ENCODE measurements at regions not wholly inside any gene's neighbourhood (a gene's known extent, or its start where the extent isn't known, plus 50 kb on each side); places are given as distances from the start of the nearest gene placed in this dataset.

DNA sequence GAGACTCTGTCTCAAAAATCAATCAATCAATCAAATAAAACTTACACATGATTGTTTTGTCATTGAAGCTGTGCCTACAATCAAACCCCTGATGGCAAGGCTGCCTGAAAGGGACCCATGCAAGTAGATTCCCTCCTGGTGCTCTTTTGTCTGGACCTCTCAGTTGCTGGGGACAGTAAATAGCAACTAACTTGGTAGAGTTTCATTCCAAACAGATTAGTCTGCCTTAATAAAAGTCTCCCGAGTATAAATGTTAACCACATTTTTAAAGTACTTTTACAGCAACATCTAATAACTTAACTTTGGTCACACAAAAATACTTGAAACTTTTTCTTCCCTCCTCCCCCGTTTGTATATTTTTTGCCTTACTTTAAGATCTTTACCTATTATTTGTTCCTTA is 105.5 kb downstream of the FEM1C start:
- H3K4me3 ChIP-seq (ENCODE audit: low read length): no peak overlapping the region
- no peaks in the 10 kb centered on the region for H3K9me3 ChIP-seq (ENCODE audit: control insufficient read depth, insufficient read depth, low read length)
- no peak for DNase-seq (ENCODE audit: low read depth, low spot score)
- H3K36me3 ChIP-seq (ENCODE audit: control insufficient read depth, insufficient read depth, low read length): no peaks in the 10 kb centered on the region
- H3K4me1 ChIP-seq (ENCODE audit: control insufficient read depth, insufficient read depth, low read length): no peaks in the 10 kb centered on the region; the same call in 1 of the 2 replicates
- H3K27me3 ChIP-seq (ENCODE audit: control insufficient read depth, insufficient read depth, low read length): no peaks in the 10 kb centered on the region
- H3K27ac ChIP-seq (ENCODE audit: low read length): no peak overlapping the region
- no CpG with 5 or more reads among the region's 2 CpGs for WGBS (ENCODE audit: insufficient coverage, insufficient read length)

- WGBS (ENCODE audit: insufficient coverage, insufficient read length): no CpG with 5 or more reads among the region's 3 CpGs
- Histone ChIP-seq H3K36me3 (ENCODE audit: control insufficient read depth, insufficient read depth, low read length) (no peaks in the 10 kb centered on the region), H3K4me3 (ENCODE audit: low read length) (no peak overlapping the region), H3K27ac (ENCODE audit: low read length) (no peak overlapping the region), H3K4me1 (ENCODE audit: control insufficient read depth, insufficient read depth, low read length) (no peaks in the 10 kb centered on the region; the same call in 1 of the 2 replicates), H3K27me3 (ENCODE audit: control insufficient read depth, insufficient read depth, low read length) (no peaks in the 10 kb centered on the region), H3K9me3 (ENCODE audit: control insufficient read depth, insufficient read depth, low read length) (no peaks in the 10 kb centered on the region)
- no peak for DNase-seq (ENCODE audit: low read depth, low spot score)
Observed at GRCh38 chr5:115435778-115436712, 108.5 kb downstream of the FEM1C start.

- WGBS (ENCODE audit: insufficient coverage, insufficient read length): no CpG with 5 or more reads among the region's 4 CpGs
- Histone ChIP-seq H3K27ac (ENCODE audit: low read length) (no peak overlapping the region), H3K36me3 (ENCODE audit: control insufficient read depth, insufficient read depth, low read length) (no peaks in the 10 kb centered on the region), H3K27me3 (ENCODE audit: control insufficient read depth, insufficient read depth, low read length) (no peaks in the 10 kb centered on the region), H3K9me3 (ENCODE audit: control insufficient read depth, insufficient read depth, low read length) (no peaks in the 10 kb centered on the region), H3K4me3 (ENCODE audit: low read length) (no peak overlapping the region), H3K4me1 (ENCODE audit: control insufficient read depth, insufficient read depth, low read length) (no peaks in the 10 kb centered on the region; the same call in 1 of the 2 replicates)
- DNase-seq (ENCODE audit: low read depth, low spot score): no peak
Observed at GRCh38 chr5:115435065-115435777, 109.4 kb downstream of the FEM1C start.

- H3K27me3 ChIP-seq (ENCODE audit: control insufficient read depth, insufficient read depth, low read length): no peaks in the 10 kb centered on the region
- no peaks in the 10 kb centered on the region for H3K36me3 ChIP-seq (ENCODE audit: control insufficient read depth, insufficient read depth, low read length)
- no peak overlapping the region for H3K4me3 ChIP-seq (ENCODE audit: low read length)
- H3K9me3 ChIP-seq (ENCODE audit: control insufficient read depth, insufficient read depth, low read length): no peaks in the 10 kb centered on the region
- DNase-seq (ENCODE audit: low read depth, low spot score): no peak
- H3K27ac ChIP-seq (ENCODE audit: low read length): no peak overlapping the region
- H3K4me1 ChIP-seq (ENCODE audit: control insufficient read depth, insufficient read depth, low read length): no peaks in the 10 kb centered on the region; the same call in 1 of the 2 replicates
Observed at GRCh38 chr5:115433918-115434317, 110.7 kb downstream of the FEM1C start.

DNA sequence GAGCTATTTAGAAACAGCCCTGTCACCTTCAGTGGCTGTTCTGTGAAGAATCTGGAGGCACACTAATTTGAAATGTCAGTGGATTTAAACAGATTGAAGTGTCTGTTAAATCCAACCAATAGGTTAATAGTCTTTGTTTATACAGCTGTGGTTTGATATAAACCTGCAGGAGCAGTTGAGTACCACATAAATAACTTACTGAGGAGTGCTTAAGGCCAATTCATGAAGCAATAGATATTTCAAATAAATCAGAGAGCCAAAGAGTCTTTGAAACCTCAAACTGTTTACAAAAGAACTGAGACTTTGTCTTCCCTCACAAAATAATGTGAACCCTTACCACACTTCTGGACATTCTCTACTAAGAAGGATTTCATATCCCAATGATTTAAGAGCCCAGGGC is 111.9 kb downstream of the FEM1C start:
- no peaks in the 10 kb centered on the region for H3K4me1 ChIP-seq (ENCODE audit: control insufficient read depth, insufficient read depth, low read length)
- no peaks in the 10 kb centered on the region for H3K36me3 ChIP-seq (ENCODE audit: control insufficient read depth, insufficient read depth, low read length)
- no peak for DNase-seq (ENCODE audit: low read depth, low spot score)
- H3K27me3 ChIP-seq (ENCODE audit: control insufficient read depth, insufficient read depth, low read length): no peaks in the 10 kb centered on the region
- H3K9me3 ChIP-seq (ENCODE audit: control insufficient read depth, insufficient read depth, low read length): no peaks in the 10 kb centered on the region
- no peak overlapping the region for H3K27ac ChIP-seq (ENCODE audit: low read length)
- no peak overlapping the region for H3K4me3 ChIP-seq (ENCODE audit: low read length)

- no peak for DNase-seq (ENCODE audit: low read depth, low spot score)
- Histone ChIP-seq H3K27me3 (ENCODE audit: control insufficient read depth, insufficient read depth, low read length) (no peaks in the 10 kb centered on the region), H3K27ac (ENCODE audit: low read length) (no peak overlapping the region), H3K36me3 (ENCODE audit: control insufficient read depth, insufficient read depth, low read length) (no peaks in the 10 kb centered on the region), H3K9me3 (ENCODE audit: control insufficient read depth, insufficient read depth, low read length) (no peaks in the 10 kb centered on the region), H3K4me1 (ENCODE audit: control insufficient read depth, insufficient read depth, low read length) (no peaks in the 10 kb centered on the region), H3K4me3 (ENCODE audit: low read length) (no peak overlapping the region)
- WGBS (ENCODE audit: insufficient coverage, insufficient read length): no CpG with 5 or more reads among the region's 1 CpG
Observed at GRCh38 chr5:115431116-115431515, 113.5 kb downstream of the FEM1C start.

DNA sequence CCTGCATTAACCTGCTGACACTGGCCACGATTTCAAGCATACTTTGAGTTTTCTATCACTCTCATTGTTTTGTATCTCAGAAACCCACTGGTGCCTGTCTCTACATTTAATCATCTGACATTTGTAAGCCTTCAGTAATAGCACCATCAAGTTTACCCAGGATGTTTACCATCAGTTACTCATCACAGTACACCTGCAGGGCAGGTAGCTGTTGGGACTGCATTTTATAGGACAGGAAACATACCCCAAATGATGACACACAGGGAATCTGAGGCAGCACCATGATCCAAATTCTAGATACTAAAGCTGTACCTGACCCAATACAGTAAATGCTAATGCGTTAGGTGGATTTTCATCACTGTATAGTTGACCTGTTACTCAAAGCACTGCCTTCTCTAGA is 114.2 kb downstream of the FEM1C start:
- no peaks in the 10 kb centered on the region for H3K4me1 ChIP-seq (ENCODE audit: control insufficient read depth, insufficient read depth, low read length)
- no peak overlapping the region for H3K4me3 ChIP-seq (ENCODE audit: low read length)
- DNase-seq (ENCODE audit: low read depth, low spot score): no peak
- H3K9me3 ChIP-seq (ENCODE audit: control insufficient read depth, insufficient read depth, low read length): no peaks in the 10 kb centered on the region
- H3K36me3 ChIP-seq (ENCODE audit: control insufficient read depth, insufficient read depth, low read length): no peaks in the 10 kb centered on the region
- WGBS (ENCODE audit: insufficient coverage, insufficient read length): no CpG with 5 or more reads among the region's 2 CpGs
- no peaks in the 10 kb centered on the region for H3K27me3 ChIP-seq (ENCODE audit: control insufficient read depth, insufficient read depth, low read length)
- H3K27ac ChIP-seq (ENCODE audit: low read length): no peak overlapping the region

DNA sequence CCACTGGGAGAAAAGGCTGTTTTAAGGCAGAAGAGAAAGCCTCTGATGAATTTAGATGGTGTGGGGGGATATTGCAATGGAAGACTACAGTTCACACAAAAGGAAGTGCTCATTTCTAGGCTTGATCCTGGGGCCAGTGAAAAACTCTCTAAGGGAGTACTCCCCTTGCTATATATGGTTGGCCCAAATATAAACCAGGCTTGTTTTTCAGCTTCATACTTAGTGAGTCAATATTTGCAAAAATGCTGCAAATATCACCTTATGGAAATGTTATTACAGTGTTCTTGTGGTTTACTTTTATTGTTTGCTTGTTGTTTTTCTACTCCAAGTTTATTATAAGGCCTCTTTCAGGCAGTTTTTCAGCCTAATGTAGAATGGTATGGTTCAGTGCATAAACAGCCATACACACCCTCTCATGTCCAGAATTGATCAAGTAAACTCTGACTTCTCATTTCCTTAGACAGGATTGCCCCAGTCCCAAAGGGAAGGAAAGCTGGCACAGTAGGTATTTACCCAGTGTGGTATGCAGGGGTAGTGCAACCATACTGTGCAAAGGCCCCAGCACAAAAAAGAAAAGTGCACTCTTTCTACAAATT is 115.1 kb downstream of the FEM1C start:
- Histone ChIP-seq H3K36me3 (ENCODE audit: control insufficient read depth, insufficient read depth, low read length) (no peaks in the 10 kb centered on the region), H3K27me3 (ENCODE audit: control insufficient read depth, insufficient read depth, low read length) (no peaks in the 10 kb centered on the region), H3K4me1 (ENCODE audit: control insufficient read depth, insufficient read depth, low read length) (no peaks in the 10 kb centered on the region), H3K27ac (ENCODE audit: low read length) (no peak overlapping the region), H3K4me3 (ENCODE audit: low read length) (no peak overlapping the region), H3K9me3 (ENCODE audit: control insufficient read depth, insufficient read depth, low read length) (no peaks in the 10 kb centered on the region)
- no peak for DNase-seq (ENCODE audit: low read depth, low spot score)

GRCh38 chr5:115428676-115429075 is 115.9 kb downstream of the FEM1C start:
- no peak for DNase-seq (ENCODE audit: low read depth, low spot score)
- 100% methylated on average over 1 of the region's 2 CpGs for WGBS (ENCODE audit: insufficient coverage, insufficient read length)
- H3K36me3 ChIP-seq (ENCODE audit: control insufficient read depth, insufficient read depth, low read length): no peaks in the 10 kb centered on the region
- no peak overlapping the region for H3K27ac ChIP-seq (ENCODE audit: low read length)
- no peak overlapping the region for H3K4me3 ChIP-seq (ENCODE audit: low read length)
- H3K9me3 ChIP-seq (ENCODE audit: control insufficient read depth, insufficient read depth, low read length): no peaks in the 10 kb centered on the region
- H3K27me3 ChIP-seq (ENCODE audit: control insufficient read depth, insufficient read depth, low read length): no peaks in the 10 kb centered on the region
- H3K4me1 ChIP-seq (ENCODE audit: control insufficient read depth, insufficient read depth, low read length): no peaks in the 10 kb centered on the region

- H3K4me1 ChIP-seq (ENCODE audit: control insufficient read depth, insufficient read depth, low read length): no peaks in the 10 kb centered on the region
- H3K27ac ChIP-seq (ENCODE audit: low read length): no peak overlapping the region
- DNase-seq (ENCODE audit: low read depth, low spot score): no peak
- H3K36me3 ChIP-seq (ENCODE audit: control insufficient read depth, insufficient read depth, low read length): no peaks in the 10 kb centered on the region
- no peaks in the 10 kb centered on the region for H3K27me3 ChIP-seq (ENCODE audit: control insufficient read depth, insufficient read depth, low read length)
- WGBS (ENCODE audit: insufficient coverage, insufficient read length): no CpG with 5 or more reads among the region's 2 CpGs
- H3K4me3 ChIP-seq (ENCODE audit: low read length): no peak overlapping the region
- H3K9me3 ChIP-seq (ENCODE audit: control insufficient read depth, insufficient read depth, low read length): no peaks in the 10 kb centered on the region
Observed at GRCh38 chr5:115428248-115428647, 116.3 kb downstream of the FEM1C start.

Data from iPS DF 6.9 (cell line).